Activated T-helper 17 cell treated with anti-CD3 and anti-CD28 coated beads, Interleukin-2, amount 50 U/mL, for 72 hours (primary cell): ENCODE measurements at regions not wholly inside any gene's neighbourhood (a gene's known extent, or its start where the extent isn't known, plus 50 kb on each side); places are given as distances from the start of the nearest gene placed in this dataset.

Experiments
- ATAC-seq: fragments of 150-1000 bp; cut with Tn5 transposase; replicated peaks from 2 replicates; pipeline ENCODE4 v1.10.0; 2021; ENCODE audit warnings: mild to moderate bottlenecking, moderate library complexity
- H3K27ac Mint-ChIP-seq: one replicate; pipeline ENCODE4 v1.8.0; 2022; ENCODE audit warnings: mixed read lengths
- H3K27me3 Mint-ChIP-seq: one replicate; pipeline ENCODE4 v1.8.0; 2022; ENCODE audit warnings: mixed read lengths
- H3K36me3 Mint-ChIP-seq: one replicate; pipeline ENCODE4 v1.8.0; 2022; ENCODE audit warnings: low read depth, mild to moderate bottlenecking, mixed read lengths
- H3K4me1 Mint-ChIP-seq: one replicate; pipeline ENCODE4 v1.8.0; 2022; ENCODE audit warnings: mixed read lengths
- H3K4me3 Mint-ChIP-seq: one replicate; pipeline ENCODE4 v1.8.0; 2022; ENCODE audit warnings: mild to moderate bottlenecking, mixed read lengths
- H3K9me3 Mint-ChIP-seq: one replicate; pipeline ENCODE4 v1.8.0; 2022; ENCODE audit warnings: mixed read lengths

- Mint-ChIP-seq H3K9me3 (no peaks in the 10 kb centered on the region), H3K4me1 (no peaks in the 10 kb centered on the region), H3K4me3 (no peak overlapping the region), H3K36me3 (no peaks in the 10 kb centered on the region), H3K27ac (no peak overlapping the region), H3K27me3 (peaks cover 4% of the 10 kb centered on the region)
- ATAC-seq = no peak
Measured at GRCh38 chr6:11633741-11634509, 96.4 kb downstream of the TMEM170B start.

DNA sequence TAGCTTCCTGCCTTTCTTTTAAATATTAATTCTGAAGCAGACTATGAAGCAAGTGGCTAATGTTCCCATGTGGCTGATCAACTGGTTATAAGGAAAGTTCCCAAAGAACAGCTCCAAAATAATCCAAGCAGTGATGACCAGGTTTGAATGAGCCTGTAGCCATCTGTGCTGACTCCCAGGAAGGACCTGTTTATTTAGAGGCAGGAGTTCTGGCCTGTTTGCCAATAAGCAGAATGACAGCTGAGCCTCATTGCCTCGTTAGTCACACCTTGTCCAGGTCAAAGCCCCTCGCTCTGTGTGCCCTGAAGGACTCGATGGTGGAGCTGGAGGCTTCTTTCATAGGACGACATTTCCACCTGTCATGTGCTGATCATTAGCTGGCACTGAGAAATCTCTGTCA, 97.4 kb downstream of the TMEM170B start:
- H3K4me3 Mint-ChIP-seq = no peak overlapping the region
- no peak for ATAC-seq
- H3K27me3 Mint-ChIP-seq = peaks cover 3% of the 10 kb centered on the region
- no peak overlapping the region for H3K27ac Mint-ChIP-seq
- H3K36me3 Mint-ChIP-seq = no peaks in the 10 kb centered on the region
- H3K4me1 Mint-ChIP-seq = no peaks in the 10 kb centered on the region
- no peaks in the 10 kb centered on the region for H3K9me3 Mint-ChIP-seq

DNA sequence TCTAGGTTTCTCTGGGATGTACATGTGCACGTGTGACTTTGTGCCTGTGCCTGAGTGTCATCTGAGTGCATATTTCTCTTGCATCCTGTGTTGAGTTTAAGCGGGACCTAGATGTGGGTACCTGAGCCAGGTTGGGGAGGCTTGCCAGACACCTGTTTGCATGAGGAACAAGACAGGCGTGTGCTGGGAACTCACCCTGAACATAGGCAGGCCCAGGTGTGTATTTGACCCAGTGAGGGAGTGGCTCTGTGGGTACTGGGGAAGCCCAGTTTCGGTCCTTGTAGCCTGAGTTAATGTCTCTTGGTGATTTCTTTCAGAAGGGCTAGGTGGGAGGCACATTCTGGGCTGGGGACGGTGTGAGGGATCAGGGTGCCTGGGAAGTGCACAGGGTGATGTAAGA, 98.6 kb downstream of the TMEM170B start:
- no peaks in the 10 kb centered on the region for H3K36me3 Mint-ChIP-seq
- no peak overlapping the region for H3K4me3 Mint-ChIP-seq
- H3K27ac Mint-ChIP-seq = no peak overlapping the region
- H3K4me1 Mint-ChIP-seq = no peaks in the 10 kb centered on the region
- no peak for ATAC-seq
- no peaks in the 10 kb centered on the region for H3K27me3 Mint-ChIP-seq
- no peaks in the 10 kb centered on the region for H3K9me3 Mint-ChIP-seq

DNA sequence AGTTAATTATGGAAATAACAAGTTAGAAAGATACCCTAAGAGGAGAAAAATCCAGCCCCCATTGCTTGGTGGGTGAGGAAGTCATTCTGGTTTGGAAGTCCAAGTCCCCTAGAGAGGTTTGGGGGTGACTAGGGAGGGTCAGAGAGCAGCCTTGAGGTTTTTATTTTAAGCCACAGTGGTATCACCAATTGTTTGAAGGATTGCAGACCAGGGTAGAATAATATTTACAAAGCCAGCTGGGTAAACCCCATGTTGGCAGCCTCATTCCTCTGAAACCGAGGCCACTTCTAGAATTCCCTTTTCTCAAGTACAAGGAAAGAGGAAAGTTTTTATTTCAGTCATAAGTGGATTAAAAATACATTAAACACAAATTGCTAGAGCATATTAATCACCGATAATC, 99.7 kb downstream of the TMEM170B start:
- Mint-ChIP-seq H3K9me3 (no peaks in the 10 kb centered on the region), H3K27me3 (peaks cover 4% of the 10 kb centered on the region), H3K4me1 (no peaks in the 10 kb centered on the region), H3K27ac (no peak overlapping the region), H3K36me3 (no peaks in the 10 kb centered on the region), H3K4me3 (no peak overlapping the region)
- no peak for ATAC-seq

DNA sequence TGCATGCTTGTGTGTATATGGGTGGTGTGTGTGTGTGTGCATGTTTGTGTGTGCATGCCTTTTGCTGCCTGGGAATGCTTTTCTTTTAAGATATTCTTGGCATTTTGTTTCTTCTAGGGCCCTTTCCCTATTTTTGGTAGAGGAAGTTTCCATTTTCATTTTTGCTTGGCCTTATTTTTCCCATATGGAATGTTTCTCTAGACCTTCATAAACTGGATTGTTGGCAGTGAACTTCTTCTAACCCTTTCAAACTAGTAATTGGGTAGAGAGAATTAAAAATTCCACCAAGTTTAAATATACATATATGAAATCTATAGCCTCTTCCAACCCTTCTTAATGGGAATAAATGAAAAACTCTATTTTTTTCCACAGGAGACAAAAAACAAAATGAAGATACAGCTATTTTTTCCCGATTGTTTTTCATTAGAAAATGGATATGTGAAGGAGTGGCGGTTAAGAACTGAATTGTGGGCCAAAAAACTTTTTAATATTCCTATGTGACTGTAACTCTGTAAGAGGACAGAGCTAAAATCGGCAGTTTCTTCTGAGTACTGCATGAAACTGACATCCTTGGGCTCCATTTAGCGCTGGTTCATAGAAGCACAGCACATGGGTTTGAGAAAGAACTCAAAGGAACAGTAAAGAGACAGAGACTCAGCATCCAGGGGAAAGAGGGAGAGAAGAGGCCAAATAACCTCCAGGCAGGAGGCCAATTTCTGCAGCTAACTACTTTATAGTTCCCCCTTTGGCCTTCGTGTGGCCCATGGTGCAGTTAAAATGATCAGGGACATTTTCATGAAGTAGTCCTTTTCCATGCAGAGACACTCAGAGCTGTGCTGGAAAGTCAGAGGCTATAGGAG, 102.1 kb downstream of the TMEM170B start:
- Mint-ChIP-seq H3K36me3 (no peaks in the 10 kb centered on the region), H3K4me3 (no peak overlapping the region), H3K4me1 (no peaks in the 10 kb centered on the region), H3K27me3 (peaks cover 4% of the 10 kb centered on the region), H3K27ac (no peak overlapping the region), H3K9me3 (no peaks in the 10 kb centered on the region)
- ATAC-seq = no peak

GRCh38 chr6:11640486-11640885, 102.9 kb downstream of the TMEM170B start:
- no peak overlapping the region for H3K4me3 Mint-ChIP-seq
- H3K27me3 Mint-ChIP-seq = peaks cover 11% of the 10 kb centered on the region
- H3K36me3 Mint-ChIP-seq = no peaks in the 10 kb centered on the region
- no peaks in the 10 kb centered on the region for H3K4me1 Mint-ChIP-seq
- no peak for ATAC-seq
- H3K9me3 Mint-ChIP-seq = no peaks in the 10 kb centered on the region
- H3K27ac Mint-ChIP-seq = no peak overlapping the region

DNA sequence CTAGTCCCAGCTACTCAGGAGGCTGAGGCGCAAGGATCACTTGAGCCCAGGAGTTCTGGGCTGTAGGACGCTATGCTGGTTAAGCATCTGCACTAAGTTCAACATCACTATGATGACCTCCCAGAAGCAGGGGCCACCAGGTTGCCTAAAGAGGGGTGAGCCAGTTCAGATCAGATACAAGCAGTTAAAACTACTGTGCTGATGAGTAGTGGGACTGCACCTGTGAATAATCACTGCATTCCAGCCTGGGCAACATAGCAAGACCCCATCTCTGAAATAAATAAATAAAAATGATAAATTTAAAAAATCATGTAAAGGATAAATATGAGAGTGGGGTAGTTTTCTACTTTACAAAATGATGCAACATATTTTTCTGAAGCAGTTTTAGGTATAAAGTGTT, 106.5 kb downstream of the TMEM170B start:
- H3K9me3 Mint-ChIP-seq = no peaks in the 10 kb centered on the region
- H3K27ac Mint-ChIP-seq = no peak overlapping the region
- no peaks in the 10 kb centered on the region for H3K36me3 Mint-ChIP-seq
- no peaks in the 10 kb centered on the region for H3K4me1 Mint-ChIP-seq
- no peak for ATAC-seq
- no peak overlapping the region for H3K4me3 Mint-ChIP-seq
- peaks cover 17% of the 10 kb centered on the region for H3K27me3 Mint-ChIP-seq

- Mint-ChIP-seq H3K36me3 (no peaks in the 10 kb centered on the region), H3K27ac (no peak overlapping the region), H3K27me3 (peaks cover 17% of the 10 kb centered on the region), H3K4me3 (no peak overlapping the region), H3K4me1 (no peaks in the 10 kb centered on the region), H3K9me3 (no peaks in the 10 kb centered on the region)
- ATAC-seq = no peak
Measured at GRCh38 chr6:11644601-11645000, 107.1 kb downstream of the TMEM170B start.

DNA sequence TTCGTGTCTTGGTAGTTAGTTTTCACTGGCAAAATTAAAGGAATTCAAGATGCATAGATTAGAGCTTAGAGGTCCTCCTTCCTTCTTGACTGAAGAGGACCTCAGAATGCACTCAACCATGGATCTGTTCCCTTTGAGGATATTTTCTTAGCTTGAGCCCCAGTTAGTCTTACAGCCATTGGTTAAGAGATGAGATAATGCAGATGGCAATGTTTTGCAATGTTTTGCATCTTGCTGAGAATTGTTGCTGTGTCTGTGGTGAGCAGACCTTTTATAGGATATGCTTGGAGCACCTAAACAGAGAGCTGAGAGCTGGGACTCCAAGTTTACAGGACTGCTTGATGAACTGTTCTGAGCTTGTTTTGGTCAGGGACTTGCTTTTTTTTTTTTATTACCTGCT, 107.5 kb downstream of the TMEM170B start:
- no peak for ATAC-seq
- no peaks in the 10 kb centered on the region for H3K9me3 Mint-ChIP-seq
- no peak overlapping the region for H3K27ac Mint-ChIP-seq
- no peaks in the 10 kb centered on the region for H3K36me3 Mint-ChIP-seq
- H3K27me3 Mint-ChIP-seq = peaks cover 17% of the 10 kb centered on the region
- no peaks in the 10 kb centered on the region for H3K4me1 Mint-ChIP-seq
- H3K4me3 Mint-ChIP-seq = no peak overlapping the region

DNA sequence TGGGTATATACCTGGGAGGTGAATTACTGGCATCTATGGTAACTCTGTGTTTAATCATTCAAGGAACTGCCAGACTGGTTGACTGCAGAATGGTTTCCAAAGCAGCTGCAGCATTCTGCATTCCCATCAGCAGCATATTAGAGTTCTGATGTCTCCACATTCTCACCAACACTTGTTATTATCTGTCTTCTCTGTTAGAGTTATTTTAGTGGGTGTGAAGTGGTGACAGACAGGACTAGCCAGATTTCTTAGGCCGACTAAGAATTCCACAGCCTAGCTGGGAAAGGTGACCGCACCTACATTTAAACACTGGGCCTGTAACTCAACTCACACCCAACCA, 110.9 kb downstream of the TMEM170B start:
- H3K27ac Mint-ChIP-seq = no peak overlapping the region
- no peaks in the 10 kb centered on the region for H3K9me3 Mint-ChIP-seq
- H3K4me1 Mint-ChIP-seq = no peaks in the 10 kb centered on the region
- H3K27me3 Mint-ChIP-seq = peaks cover 12% of the 10 kb centered on the region
- H3K36me3 Mint-ChIP-seq = no peaks in the 10 kb centered on the region
- H3K4me3 Mint-ChIP-seq = no peak overlapping the region
- no peak for ATAC-seq

GRCh38 chr6:11648889-11649288, 111.3 kb downstream of the TMEM170B start:
- no peak overlapping the region for H3K4me3 Mint-ChIP-seq
- H3K9me3 Mint-ChIP-seq = no peaks in the 10 kb centered on the region
- no peaks in the 10 kb centered on the region for H3K4me1 Mint-ChIP-seq
- ATAC-seq = no peak
- H3K27ac Mint-ChIP-seq = no peak overlapping the region
- H3K36me3 Mint-ChIP-seq = no peaks in the 10 kb centered on the region
- peaks cover 12% of the 10 kb centered on the region for H3K27me3 Mint-ChIP-seq

DNA sequence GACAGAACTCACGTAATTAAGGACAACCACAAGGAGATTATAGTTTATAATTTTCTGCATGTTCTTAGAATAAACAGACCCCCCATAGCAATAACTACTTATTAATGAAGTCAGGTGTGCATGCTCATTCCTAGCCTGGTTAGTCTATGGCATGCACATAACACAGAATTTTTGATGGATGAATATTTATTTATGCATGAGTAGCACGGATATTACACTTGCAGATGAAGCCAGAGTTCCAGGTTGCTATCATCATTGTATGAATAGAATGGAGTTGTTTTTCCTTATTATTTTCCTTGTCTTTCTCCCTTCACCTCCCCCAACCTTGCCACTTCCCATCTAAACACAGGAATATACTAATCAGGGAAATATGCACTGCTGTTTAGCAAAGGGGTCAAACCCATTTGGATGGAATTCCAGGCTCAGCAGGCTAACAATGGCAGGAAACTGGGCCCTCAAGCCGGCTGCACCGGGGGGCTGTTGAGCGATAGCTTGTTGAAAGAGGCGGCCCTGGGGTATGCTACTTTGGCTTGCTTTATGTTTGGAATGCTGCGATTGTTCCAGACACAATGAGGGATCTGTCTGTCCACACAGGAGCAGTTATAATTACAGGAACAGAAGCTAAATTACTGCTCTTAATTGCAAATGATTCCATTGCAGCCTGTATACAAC, 112.6 kb downstream of the TMEM170B start:
- Mint-ChIP-seq H3K27me3 (peaks cover 9% of the 10 kb centered on the region), H3K4me3 (no peak overlapping the region), H3K9me3 (no peaks in the 10 kb centered on the region), H3K4me1 (no peaks in the 10 kb centered on the region), H3K36me3 (no peaks in the 10 kb centered on the region), H3K27ac (no peak overlapping the region)
- ATAC-seq = no peak

DNA sequence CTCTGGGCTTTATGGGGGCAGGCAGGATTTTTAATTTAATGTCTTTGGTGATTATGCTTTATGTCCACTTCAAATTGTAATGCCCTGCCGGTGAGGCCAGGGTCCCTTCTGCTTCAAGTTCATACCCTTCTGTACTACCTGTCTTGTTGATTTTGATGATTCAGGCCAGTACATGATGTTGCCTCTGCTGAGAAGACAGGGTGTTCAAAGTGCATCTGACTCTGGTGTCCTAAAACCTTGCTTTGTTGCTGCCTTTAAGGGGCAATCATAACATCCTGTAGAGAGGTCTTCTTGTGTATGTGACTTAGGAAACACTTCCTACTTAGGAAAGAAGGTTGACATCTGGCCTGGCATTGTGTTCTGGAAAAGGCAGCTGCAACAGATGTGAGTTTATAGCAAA, 113.2 kb downstream of the TMEM170B start:
- no peaks in the 10 kb centered on the region for H3K4me1 Mint-ChIP-seq
- H3K27me3 Mint-ChIP-seq = peaks cover 5% of the 10 kb centered on the region
- no peak overlapping the region for H3K27ac Mint-ChIP-seq
- H3K36me3 Mint-ChIP-seq = no peaks in the 10 kb centered on the region
- no peak overlapping the region for H3K4me3 Mint-ChIP-seq
- H3K9me3 Mint-ChIP-seq = no peaks in the 10 kb centered on the region
- ATAC-seq = no peak

DNA sequence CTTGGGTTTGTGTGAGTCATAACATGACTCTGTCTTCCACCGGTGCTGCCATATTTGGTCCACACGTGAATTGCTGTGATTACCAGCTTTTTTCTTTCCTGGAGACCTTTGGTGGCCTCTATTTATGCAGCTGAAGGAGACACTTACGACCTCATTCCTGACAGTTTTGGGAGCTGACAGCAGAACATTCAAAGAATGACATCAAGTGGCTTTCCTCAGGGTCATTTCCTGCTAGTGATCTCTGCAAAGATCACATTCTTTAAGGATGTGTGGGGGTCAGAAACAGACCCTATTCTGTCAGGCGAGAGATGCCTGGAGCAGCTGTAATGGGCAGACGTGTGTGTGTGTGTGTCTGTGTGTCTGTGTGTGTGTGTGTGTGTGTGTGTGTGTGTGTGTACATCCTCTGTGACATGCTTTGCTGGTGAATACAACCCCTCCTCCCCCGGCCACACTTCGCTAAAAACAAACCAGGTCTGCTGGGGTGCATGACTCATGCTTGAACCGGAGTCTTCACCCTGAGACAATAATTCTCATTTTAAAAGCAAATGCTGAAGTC, 115.6 kb downstream of the TMEM170B start:
- peak; percentile 72 for ATAC-seq
- Mint-ChIP-seq H3K36me3 (no peaks in the 10 kb centered on the region), H3K4me1 (no peaks in the 10 kb centered on the region), H3K27ac (no peak overlapping the region), H3K9me3 (no peaks in the 10 kb centered on the region), H3K27me3 (peaks cover 15% of the 10 kb centered on the region), H3K4me3 (no peak overlapping the region)
